B cell (primary cell): ENCODE measurements at regions not wholly inside any gene's neighbourhood (a gene's known extent, or its start where the extent isn't known, plus 50 kb on each side); places are given as distances from the start of the nearest gene placed in this dataset.

Experiments
- ATAC-seq: fragments of 200-7000 bp; cut with Tn5 transposase; one replicate; pipeline ENCODE4 v1.10.0; 2021; ENCODE audit warnings: low read depth, mild to moderate bottlenecking, moderate number of reproducible peaks, moderate library complexity
- CTCF ChIA-PET: fragments of 350-600 bp; sonication (Branson Sonifier 250); formaldehyde crosslinking; loops from one replicate; lab custom pipeline; 2021; ENCODE audit warnings: antibody characterized with exemption, inconsistent platforms; lab: Charles Lee
- POLR2A ChIA-PET: fragments of 350-600 bp; sonication (Branson Sonifier 250); formaldehyde crosslinking; loops from one replicate; lab custom pipeline; 2021; ENCODE audit warnings: antibody characterized with exemption; lab: Charles Lee
- DNase-seq: peaks from one replicate; pipeline ENCODE4 v3.0.0; 2013
- H2AFZ ChIP-seq: 2 replicates; pipeline ENCODE4 v1.6.1; 2012; ENCODE audit warnings: mild to moderate bottlenecking, low read depth, low read length; ENCODE audit not compliant: insufficient read depth, poor library complexity, severe bottlenecking
- H3K27ac ChIP-seq, 2 donors: 1 replicate in 1 of 2; 2 replicates in 1 of 2; pipeline ENCODE4 v1.5.1; 2012 to 2013; ENCODE audit warnings: low read length in 2 of 2, mild to moderate bottlenecking in 2 of 2, moderate library complexity in 1 of 2
- H3K27me3 ChIP-seq, 4 experiments: fragments of 200-600 bp in 1 of 4; sonication (generic) in 1 of 4; replicated peaks in 1 of 4; 1 replicate in 2 of 4; 2 replicates in 2 of 4; pipeline versions ENCODE4 v1.6.1 to v1.7.0; 2013 to 2016; ENCODE audit warnings: low read length in 3 of 4, mild to moderate bottlenecking in 2 of 4, mixed read lengths in 1 of 4, moderate library complexity in 1 of 4; ENCODE audit not compliant: insufficient read depth in 4 of 4, control insufficient read depth in 3 of 4; ENCODE audit errors: control extremely low read depth in 1 of 4
- H3K36me3 ChIP-seq, 2 experiments: replicated peaks in 1 of 2; 1 replicate in 1 of 2; 2 replicates in 1 of 2; pipeline versions ENCODE4 v1.6.1 to v1.7.1; 2013; ENCODE audit warnings: low read length in 1 of 2; ENCODE audit not compliant: insufficient read depth in 2 of 2, control insufficient read depth in 1 of 2; ENCODE audit errors: control extremely low read depth in 1 of 2, extremely low read depth in 1 of 2
- H3K4me1 ChIP-seq, 2 donors: fragments of 200-600 bp in 1 of 2; sonication (generic) in 1 of 2; 1 replicate in 1 of 2; 2 replicates in 1 of 2; pipeline versions ENCODE4 v1.5.1 to v1.6.1; 2013 to 2017; ENCODE audit warnings: low read length in 2 of 2; ENCODE audit not compliant: control insufficient read depth in 2 of 2, insufficient read depth in 2 of 2
- H3K4me2 ChIP-seq: replicated peaks from 2 replicates; pipeline ENCODE3; 2012; ENCODE audit warnings: mild to moderate bottlenecking, low read depth, low read length; ENCODE audit not compliant: poor library complexity, severe bottlenecking
- H3K4me3 ChIP-seq, 5 experiments: fragments of 200-600 bp in 1 of 5; sonication (generic) in 1 of 5; 1 replicate in 3 of 5; 2 replicates in 2 of 5; pipeline versions ENCODE4 v1.5.1 to v1.7.0; 2011 to 2016; ENCODE audit warnings: low read length in 4 of 5, mild to moderate bottlenecking in 4 of 5, low read depth in 2 of 5, control low read depth in 1 of 5, moderate library complexity in 1 of 5; ENCODE audit not compliant: insufficient read depth in 1 of 5; ENCODE audit errors: control extremely low read depth in 1 of 5, extremely low read depth in 1 of 5
- H3K79me2 ChIP-seq: fragments of 200-600 bp; sonication (generic); one replicate; pipeline ENCODE4 v1.6.0; 2016; ENCODE audit warnings: low read length; ENCODE audit not compliant: control insufficient read depth, insufficient read depth
- H3K9ac ChIP-seq: fragments of 200-600 bp; sonication (generic); 2 replicates; pipeline ENCODE4 v1.6.1; 2017; ENCODE audit warnings: mild to moderate bottlenecking, low read length, moderate library complexity
- H3K9me3 ChIP-seq, 3 donors: one replicate each; pipeline versions ENCODE4 v1.6.1 to v1.7.1; 2013; ENCODE audit warnings: low read length in 2 of 3; ENCODE audit not compliant: control insufficient read depth in 2 of 3, insufficient read depth in 1 of 3; ENCODE audit errors: control extremely low read depth in 1 of 3
- H4K20me1 ChIP-seq: 2 replicates; pipeline ENCODE4 v1.6.0; 2012; ENCODE audit warnings: mild to moderate bottlenecking, low read length; ENCODE audit not compliant: insufficient read depth, control insufficient read depth, poor library complexity, severe bottlenecking
- H3K27ac Mint-ChIP-seq: one replicate; pipeline ENCODE4 v1.8.0; 2021; ENCODE audit warnings: mixed read lengths
- H3K27me3 Mint-ChIP-seq: one replicate; pipeline ENCODE4 v1.8.0; 2021; ENCODE audit warnings: mixed read lengths
- H3K4me1 Mint-ChIP-seq: one replicate; pipeline ENCODE4 v1.8.0; 2021; ENCODE audit warnings: mixed read lengths
- H3K4me3 Mint-ChIP-seq: one replicate; pipeline ENCODE4 v1.8.0; 2021; ENCODE audit warnings: mixed read lengths
- H3K9me3 Mint-ChIP-seq: one replicate; pipeline ENCODE4 v1.8.0; 2022; ENCODE audit warnings: mixed read lengths; ENCODE audit not compliant: insufficient read depth
- CTCF ChIP-seq: fragments of 200-600 bp; IDR thresholded peaks from one replicate; pipeline ENCODE4 v1.8.0; 2022; ENCODE audit warnings: antibody characterized with exemption, mild to moderate bottlenecking
- EZH2 ChIP-seq: IDR thresholded peaks from 2 replicates; pipeline ENCODE4 v1.6.1; 2012; ENCODE audit warnings: borderline replicate concordance, low read depth, mild to moderate bottlenecking, moderate library complexity, low read length; ENCODE audit not compliant: insufficient read depth, poor library complexity, severe bottlenecking
- WGBS: methylation state at CpG from one replicate; pipeline ENCODE4 v1.1.5; 2013; ENCODE audit warnings: missing lambda C conversion rate; ENCODE audit not compliant: insufficient coverage; 5-methylcytosine and 5-hydroxymethylcytosine counted together
- intact Hi-C: fragments of 100-400 bp; cut with micrococcal nuclease; formaldehyde crosslinking; loops from one replicate; pipeline ENCODE4 v1.10.0; 2022

- Histone ChIP-seq H3K4me1 (no peaks in the 10 kb centered on the region), H3K27ac (no peak overlapping the region), H2AFZ (no peak overlapping the region), H3K4me2 (no peak overlapping the region), H4K20me1 (no peaks in the 10 kb centered on the region), H3K4me3 (no peak overlapping the region), H3K9ac (no peak overlapping the region), H3K79me2 (no peaks in the 10 kb centered on the region), H3K27me3 (no peaks in the 10 kb centered on the region), H3K36me3 (no peaks in the 10 kb centered on the region), H3K9me3 (no peaks in the 10 kb centered on the region)
- ChIA-PET POLR2A (no interaction called here), CTCF (no interaction called here)
- TF ChIP-seq EZH2 (no peak), CTCF (no peak)
- Mint-ChIP-seq H3K27ac (no peak overlapping the region), H3K4me3 (no peak overlapping the region), H3K4me1 (no peaks in the 10 kb centered on the region), H3K27me3 (no peaks in the 10 kb centered on the region), H3K9me3 (no peaks in the 10 kb centered on the region)
- intact Hi-C loops = no loop called here
- DNase-seq = no peak
- ATAC-seq = no peak
Observed at GRCh38 chrX:69256291-69256565, 91.0 kb upstream of the PJA1 start.

- Histone ChIP-seq H3K9ac (no peak overlapping the region), H3K27ac (no peak overlapping the region), H3K79me2 (no peaks in the 10 kb centered on the region), H3K9me3 (no peaks in the 10 kb centered on the region), H2AFZ (no peak overlapping the region), H3K27me3 (no peaks in the 10 kb centered on the region), H3K36me3 (no peaks in the 10 kb centered on the region), H3K4me2 (no peak overlapping the region), H3K4me1 (no peaks in the 10 kb centered on the region), H3K4me3 (no peak overlapping the region), H4K20me1 (no peaks in the 10 kb centered on the region)
- Mint-ChIP-seq H3K27ac (no peak overlapping the region), H3K4me1 (no peaks in the 10 kb centered on the region), H3K9me3 (peaks cover 2% of the 10 kb centered on the region), H3K27me3 (no peaks in the 10 kb centered on the region), H3K4me3 (no peak overlapping the region)
- TF ChIP-seq CTCF = no peak
- TF ChIP-seq EZH2 = no peak
- 88% methylated on average over 3 of the region's 11 CpGs for WGBS
- ChIA-PET CTCF (no interaction called here), POLR2A (no interaction called here)
- DNase-seq (no peak), ATAC-seq (no peak)
- intact Hi-C loops = no loop called here
Observed at GRCh38 chrX:69255441-69256290, 90.4 kb upstream of the PJA1 start.
